ENCODE measurements at regions not wholly inside any gene's neighbourhood (a gene's known extent, or its start where the extent isn't known, plus 50 kb on each side); places are given as distances from the start of the nearest gene placed in this dataset.
A peak's percentile ranks its signal among the peaks of the same experiment; 100 is the strongest.

DNA sequence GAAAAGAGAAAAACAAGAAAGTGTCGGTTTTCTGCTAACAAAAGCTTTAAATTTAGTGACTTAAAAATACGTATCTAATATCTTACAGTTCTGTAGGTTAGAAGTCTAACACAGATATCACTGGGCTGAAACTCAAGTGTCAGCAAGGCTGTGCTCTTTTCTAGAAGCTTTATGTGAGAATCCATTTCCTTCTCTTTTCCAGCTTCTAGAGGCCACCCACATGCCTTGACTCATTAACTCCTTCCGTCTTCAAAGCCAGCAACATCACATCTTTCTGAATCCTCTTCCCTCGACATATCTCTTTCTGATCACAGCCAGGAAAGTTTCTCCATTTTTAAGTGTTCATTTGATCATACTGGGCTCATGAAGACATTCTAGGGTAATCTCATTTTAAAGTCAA lies 262.0 kb downstream of the MAFB start:
- no peak for DNase-seq (ENCODE audit: low read depth, low spot score)
- H3K27ac ChIP-seq: no peak overlapping the region

DNA sequence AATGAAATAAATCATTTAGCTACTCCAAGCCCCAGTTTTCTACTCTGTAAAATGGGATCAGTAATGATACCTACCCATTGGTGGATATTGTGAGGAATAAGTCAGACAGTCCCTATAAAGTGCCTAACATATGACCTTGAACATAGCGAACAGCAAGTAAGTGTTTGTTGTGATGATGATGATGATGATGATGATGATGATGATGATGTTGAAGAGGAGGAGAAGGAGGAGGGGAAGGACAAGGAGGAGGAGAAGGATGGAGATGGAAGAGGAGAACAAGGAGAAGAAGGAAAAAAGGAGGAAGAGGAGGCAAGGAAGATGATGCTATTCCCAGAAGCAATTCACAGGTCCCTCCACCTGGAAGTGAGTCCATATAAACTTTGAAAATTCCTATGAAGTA lies 264.3 kb downstream of the MAFB start:
- no peak for DNase-seq (ENCODE audit: low read depth, low spot score)
- no peak overlapping the region for H3K27ac ChIP-seq

- H3K27ac ChIP-seq: peak overlapping the region; percentile 50
- DNase-seq (ENCODE audit: low read depth, low spot score): no peak
Measured at GRCh38 chr20:40422656-40423055, 266.4 kb downstream of the MAFB start.

DNA sequence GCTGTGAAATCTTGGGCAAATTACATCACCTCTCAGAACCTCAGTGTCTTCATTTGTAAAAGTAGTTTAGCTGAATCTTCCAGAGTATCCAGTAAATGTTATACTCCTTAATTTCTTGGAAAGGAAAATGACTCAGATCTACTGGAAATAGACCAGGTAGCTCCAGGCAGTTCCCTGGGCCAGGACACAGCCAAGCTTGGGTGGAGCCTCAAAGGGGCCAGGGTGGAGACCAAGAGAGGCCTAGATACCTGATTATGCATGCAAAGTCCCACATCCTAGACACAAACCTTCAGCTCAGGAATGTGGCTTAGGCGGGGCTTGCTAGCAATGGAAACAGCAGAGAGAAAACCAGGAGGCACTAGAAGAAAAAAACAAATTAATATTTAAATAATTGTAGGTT lies 272.8 kb downstream of the MAFB start:
- peak; percentile 20 for DNase-seq (ENCODE audit: low read depth, low spot score)
- H3K27ac ChIP-seq: peak overlapping the region; percentile 75

GRCh38 chr20:40414843-40415615 lies 274.0 kb downstream of the MAFB start:
- peak; percentile 83 for DNase-seq (ENCODE audit: low read depth, low spot score)
- H3K27ac ChIP-seq: peak overlapping the region; percentile 75

DNA sequence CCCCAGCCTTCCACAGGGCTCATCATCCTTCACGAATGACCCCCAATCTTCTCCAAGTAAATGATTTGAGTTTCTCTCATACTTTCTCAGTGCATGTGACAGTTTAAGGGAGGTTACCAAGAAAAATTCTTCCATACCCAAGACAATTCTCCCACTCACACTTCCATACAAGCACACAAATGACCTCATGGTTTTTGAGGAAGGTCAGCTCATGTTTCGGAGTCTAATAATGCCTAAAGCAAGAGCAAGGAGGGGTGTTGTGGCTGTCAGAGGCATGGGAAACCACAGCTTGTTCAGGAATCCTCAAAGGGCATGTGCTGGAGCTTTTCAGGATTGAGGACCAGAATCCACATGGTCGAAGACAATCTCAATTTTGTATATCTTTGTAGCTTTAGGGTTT lies 279.0 kb downstream of the MAFB start:
- no peak overlapping the region for H3K27ac ChIP-seq
- DNase-seq (ENCODE audit: low read depth, low spot score): no peak

- no peak for DNase-seq (ENCODE audit: low read depth, low spot score)
- H3K27ac ChIP-seq: no peak overlapping the region
Measured at GRCh38 chr20:40397467-40397866, 291.6 kb downstream of the MAFB start.

DNA sequence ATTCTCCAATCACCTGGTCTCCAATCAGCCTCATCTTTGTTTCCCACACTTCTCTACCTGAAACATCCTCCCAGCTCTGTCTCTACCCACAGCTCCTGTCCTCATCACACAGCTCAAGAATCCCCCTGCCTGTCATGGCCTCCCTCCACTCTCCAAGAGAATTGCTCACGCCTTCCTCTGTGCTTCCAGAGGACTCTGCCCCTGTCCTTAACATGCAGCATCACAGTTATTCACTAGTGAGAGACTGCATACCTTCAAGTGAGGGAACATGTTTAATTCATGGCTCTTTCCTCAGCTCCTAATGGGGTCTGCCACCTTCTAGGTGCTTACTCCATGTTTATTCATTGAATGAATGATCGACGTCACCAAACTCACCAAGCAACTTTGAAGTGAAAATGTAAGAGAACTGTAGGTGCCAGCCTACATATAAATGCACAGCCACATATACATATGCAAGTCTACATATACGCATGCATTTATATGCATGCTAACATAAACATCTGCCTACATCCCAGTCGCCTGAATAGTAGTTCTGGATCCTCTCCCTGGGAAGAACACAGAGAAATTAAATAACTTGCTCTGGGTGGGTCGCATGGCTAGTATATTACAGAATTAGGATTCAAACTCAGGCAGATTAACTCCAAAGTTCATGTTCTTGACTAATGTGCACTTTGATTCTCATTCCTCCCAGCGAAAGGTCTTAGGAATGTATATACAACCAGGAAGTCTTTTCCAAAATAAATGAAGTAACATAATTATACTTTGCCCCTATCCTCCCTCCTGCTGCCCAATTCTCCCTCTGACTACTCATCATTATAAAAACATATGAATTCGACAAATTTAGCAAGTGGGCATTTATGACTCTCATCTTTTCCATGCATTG lies 295.6 kb downstream of the MAFB start:
- no peak overlapping the region for H3K27ac ChIP-seq

GRCh38 chr20:40390654-40391053 lies 298.4 kb downstream of the MAFB start:
- DNase-seq (ENCODE audit: low read depth, low spot score): no peak
- no peak overlapping the region for H3K27ac ChIP-seq

More for the DNA sequence above, 295.6 kb downstream of the MAFB start:
- no peak for DNase-seq (ENCODE audit: low read depth, low spot score)

DNA sequence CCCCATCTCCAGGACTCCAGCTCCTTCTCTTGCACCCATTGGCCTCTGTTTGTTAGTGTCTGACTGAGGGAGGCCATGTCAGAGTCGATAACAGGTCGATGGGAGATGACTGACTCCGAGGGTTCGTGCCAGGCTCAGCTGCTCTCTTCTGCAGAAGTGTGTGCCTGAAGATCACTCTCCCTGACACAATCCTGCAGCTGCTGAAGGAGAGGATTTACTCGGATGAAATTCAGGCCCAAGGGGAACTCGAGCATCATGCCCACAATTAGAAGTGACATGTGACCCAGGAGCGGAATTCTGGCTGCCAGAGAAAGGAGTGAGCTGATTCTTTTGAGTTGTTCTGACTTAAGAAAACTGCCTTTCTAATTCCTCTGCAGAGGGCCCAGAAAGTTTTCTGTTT lies 318.2 kb downstream of the MAFB start:
- DNase-seq (ENCODE audit: low read depth, low spot score): no peak

DNA sequence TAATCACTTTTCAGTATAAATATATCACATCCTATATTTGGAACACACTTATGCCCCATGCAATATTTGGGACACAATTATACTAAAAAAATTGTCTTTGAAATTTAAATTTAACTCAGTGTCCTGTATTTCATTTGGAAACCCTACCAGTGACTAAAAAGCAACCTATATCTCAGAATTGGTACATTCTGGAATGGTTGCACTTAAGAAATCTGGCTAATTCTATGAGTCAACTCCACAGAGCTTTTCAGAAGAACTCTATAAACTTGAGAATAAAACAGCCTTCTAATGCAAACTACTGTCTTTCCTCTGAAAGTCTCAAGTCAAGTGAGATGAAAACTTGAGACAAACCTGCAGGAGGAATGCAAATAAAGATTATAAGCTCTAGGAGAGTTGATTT lies 320.2 kb downstream of the MAFB start:
- DNase-seq (ENCODE audit: low read depth, low spot score): no peak
- H3K27ac ChIP-seq: no peak overlapping the region

More for the DNA sequence above, 318.2 kb downstream of the MAFB start:
- no peak overlapping the region for H3K27ac ChIP-seq

DNA sequence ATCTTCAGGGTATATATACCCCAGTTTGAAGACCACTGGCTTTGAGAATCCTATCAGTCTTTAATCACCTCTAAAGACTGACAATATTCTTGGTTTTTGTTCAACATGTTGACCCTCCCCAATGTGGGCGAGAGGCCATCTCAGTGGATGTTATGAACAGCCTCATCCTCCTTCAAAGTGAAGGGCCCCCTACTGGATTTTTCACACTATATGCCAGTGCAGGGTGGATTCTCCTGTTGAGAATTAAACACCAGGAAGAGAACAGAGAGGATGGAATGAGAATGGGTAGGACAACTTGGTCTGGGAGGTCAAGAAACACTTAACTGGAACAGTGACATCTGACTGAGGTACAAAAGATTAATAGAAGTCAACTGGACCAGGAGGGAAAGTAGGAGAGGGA lies 327.1 kb downstream of the MAFB start:
- no peak for DNase-seq (ENCODE audit: low read depth, low spot score)
- H3K27ac ChIP-seq: no peak overlapping the region

- H3K27ac ChIP-seq: no peak overlapping the region
- DNase-seq (ENCODE audit: low read depth, low spot score): no peak
Measured at GRCh38 chr20:40359131-40359912, 329.7 kb downstream of the MAFB start.

DNA sequence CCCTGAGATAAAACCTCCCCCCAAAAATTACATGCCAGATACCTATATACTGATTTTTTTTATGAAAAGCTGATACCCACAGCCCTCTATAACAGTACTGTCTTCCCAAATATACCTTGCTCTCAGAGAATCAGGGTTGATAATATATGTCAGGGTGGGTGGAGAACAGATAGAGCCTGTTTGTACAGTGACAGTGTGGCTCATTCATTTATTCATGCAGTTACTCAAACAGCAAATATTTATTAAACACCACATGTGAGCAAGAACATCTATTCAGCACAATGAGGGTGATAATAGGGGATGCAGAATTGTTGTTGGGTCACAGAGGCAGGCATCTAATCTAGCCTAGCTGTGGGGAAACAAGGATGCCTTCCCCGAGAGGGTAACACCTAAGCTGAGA lies 334.2 kb downstream of the MAFB start:
- H3K27ac ChIP-seq: no peak overlapping the region
- no peak for DNase-seq (ENCODE audit: low read depth, low spot score)

- H3K27ac ChIP-seq: no peak overlapping the region
- no peak for DNase-seq (ENCODE audit: low read depth, low spot score)
Measured at GRCh38 chr20:40343390-40343789, 345.6 kb downstream of the MAFB start.

DNA sequence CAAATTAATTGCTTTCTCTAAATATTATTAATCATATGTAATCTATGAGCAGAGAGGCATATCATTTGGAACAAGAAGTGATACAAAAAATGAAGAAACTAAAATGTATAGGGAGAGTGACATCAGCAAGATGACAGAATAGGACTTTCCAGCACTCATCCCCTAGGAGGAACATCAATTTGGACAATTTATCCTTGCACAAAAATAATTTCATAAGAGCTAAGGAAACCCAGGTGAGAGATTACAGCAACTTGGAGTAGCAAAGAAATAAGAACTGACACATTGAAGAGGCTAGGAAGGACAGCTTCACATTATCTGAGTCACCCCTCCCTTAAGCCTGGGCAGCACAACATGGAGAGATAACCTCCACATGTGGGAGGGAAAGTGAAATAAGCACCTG lies 347.5 kb downstream of the MAFB start:
- no peak overlapping the region for H3K27ac ChIP-seq
- no peak for DNase-seq (ENCODE audit: low read depth, low spot score)

- DNase-seq (ENCODE audit: low read depth, low spot score): no peak
- no peak overlapping the region for H3K27ac ChIP-seq
Measured at GRCh38 chr20:40339661-40340449, 349.2 kb downstream of the MAFB start.

DNA sequence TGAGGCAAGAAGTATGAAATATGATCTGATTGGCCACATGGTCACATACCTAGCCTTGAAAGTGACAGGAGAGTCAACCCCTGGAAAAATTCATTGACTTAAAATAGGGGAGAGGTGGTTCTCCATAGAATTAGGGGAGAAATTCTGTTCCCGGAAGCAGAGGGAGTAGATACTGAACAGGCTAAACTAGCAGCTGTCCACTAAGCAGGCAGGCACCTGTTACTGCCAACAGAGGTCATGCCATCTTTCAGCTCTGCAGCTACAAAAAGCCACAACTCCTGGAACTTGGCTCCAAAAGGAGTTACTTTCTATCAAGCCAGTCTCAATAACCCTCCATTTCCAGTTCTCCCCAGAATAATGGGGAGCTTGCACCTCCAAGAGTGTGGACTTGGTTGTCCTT lies 352.5 kb downstream of the MAFB start:
- no peak overlapping the region for H3K27ac ChIP-seq
- DNase-seq (ENCODE audit: low read depth, low spot score): no peak

DNA sequence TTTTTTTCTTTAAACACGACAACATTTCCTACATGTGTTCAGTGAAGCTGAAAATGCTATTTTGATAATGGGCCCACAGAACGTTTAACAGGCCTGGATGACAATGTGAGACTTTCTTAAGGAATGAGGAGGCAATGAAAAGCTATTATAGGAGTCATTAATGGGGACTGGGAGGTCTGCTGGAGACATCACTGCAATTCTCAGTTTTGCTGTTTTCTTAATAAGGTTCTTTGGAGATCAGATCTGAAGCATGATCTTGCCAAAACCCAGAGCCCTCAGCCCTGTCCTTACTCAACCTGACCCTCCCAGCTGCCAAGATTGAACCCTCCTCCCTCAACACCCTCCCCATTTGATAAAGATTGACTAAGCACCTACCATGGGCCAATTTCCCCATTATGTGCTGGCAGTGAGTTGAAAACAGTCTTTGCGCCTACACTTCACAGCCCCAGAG lies 353.1 kb downstream of the MAFB start:
- no peak overlapping the region for H3K27ac ChIP-seq

GRCh38 chr20:40335437-40335836 lies 353.6 kb downstream of the MAFB start:
- DNase-seq (ENCODE audit: low read depth, low spot score): no peak
- H3K27ac ChIP-seq: no peak overlapping the region

More for the DNA sequence above, 353.1 kb downstream of the MAFB start:
- no peak for DNase-seq (ENCODE audit: low read depth, low spot score)

All from epithelial cell of prostate (primary cell).